GM18508 (cell line): ENCODE measurements at regions not wholly inside any gene's neighbourhood (a gene's known extent, or its start where the extent isn't known, plus 50 kb on each side); places are given as distances from the start of the nearest gene placed in this dataset.

ENCODE experiments used
- ATAC-seq: cut with Tn5 transposase; IDR thresholded peaks from one replicate; pipeline ENCODE4 v1.9.1; 2021; ENCODE audit warnings: moderate number of reproducible peaks; ENCODE audit not compliant: insufficient read depth, unreplicated experiment

DNA sequence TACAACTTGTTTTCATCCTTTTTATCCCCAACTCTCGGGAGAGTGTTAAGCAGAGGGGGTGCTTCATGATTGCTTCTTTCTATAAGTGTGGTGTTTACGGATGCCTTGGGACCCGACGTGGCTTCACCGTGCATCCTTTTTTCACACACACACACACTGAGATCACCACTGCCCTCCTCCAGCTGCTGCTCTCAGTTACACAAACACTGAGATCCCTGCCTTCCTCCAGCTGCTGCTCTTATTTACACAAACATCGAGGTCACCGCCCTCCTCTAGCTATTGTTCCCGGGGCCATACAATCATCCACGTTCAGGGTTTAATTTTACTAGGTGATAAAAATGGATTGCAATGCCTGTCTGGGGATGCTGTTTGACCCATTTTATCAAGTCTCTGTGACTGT is 155.4 kb upstream of the FAM9B start:
- ATAC-seq: no peak

DNA sequence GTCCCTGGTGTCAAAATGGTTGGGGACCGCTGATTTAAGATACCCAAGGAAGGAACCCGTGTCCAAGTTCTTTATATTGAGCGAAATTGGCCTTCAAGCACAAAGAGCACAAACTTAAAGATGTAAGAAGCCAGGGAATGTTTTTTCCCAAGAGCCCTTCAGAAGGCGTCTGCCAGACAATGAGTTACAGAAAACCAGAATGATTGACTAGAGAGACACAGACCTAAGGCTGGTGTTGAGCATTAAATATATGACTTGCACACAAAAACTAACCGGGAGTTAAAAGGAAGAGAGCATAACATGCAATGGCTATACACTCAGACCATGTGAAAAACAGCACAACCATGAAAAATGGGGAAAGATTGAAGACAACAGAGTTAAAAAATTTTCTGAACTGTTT is 157.5 kb upstream of the FAM9B start:
- ATAC-seq: no peak

DNA sequence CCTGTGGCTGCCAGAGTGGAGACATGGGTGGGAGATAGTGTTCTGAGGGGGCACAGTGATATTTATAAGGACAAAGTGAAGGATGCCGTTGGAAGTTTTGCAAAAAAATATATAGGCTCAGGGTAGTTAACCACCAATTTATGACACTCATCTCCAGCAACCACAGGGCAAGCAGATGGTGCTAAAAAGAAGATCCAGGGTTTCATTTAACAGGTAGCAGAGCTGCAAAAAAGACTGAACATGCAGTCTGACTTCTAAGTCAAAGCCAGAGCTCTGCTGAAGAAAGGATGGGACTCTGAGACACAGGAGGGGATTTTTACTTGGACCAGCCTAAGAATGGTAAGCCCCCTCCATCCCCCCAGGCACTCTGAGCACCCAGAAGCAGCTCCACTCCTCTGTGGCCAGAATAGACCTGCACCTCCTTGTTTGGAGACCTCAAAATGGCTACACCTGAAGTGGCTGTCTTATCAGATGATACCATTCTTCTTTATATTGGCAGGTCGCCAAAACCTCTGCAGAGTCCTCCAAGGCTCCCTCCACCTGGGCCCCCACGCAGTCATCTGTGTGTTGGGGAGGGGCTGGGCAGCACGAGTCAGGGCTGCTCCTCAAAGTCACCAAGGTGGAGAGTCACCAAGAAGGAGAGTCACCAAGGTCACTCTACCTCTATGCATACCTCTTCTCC is 161.4 kb upstream of the FAM9B start:
- no peak for ATAC-seq

DNA sequence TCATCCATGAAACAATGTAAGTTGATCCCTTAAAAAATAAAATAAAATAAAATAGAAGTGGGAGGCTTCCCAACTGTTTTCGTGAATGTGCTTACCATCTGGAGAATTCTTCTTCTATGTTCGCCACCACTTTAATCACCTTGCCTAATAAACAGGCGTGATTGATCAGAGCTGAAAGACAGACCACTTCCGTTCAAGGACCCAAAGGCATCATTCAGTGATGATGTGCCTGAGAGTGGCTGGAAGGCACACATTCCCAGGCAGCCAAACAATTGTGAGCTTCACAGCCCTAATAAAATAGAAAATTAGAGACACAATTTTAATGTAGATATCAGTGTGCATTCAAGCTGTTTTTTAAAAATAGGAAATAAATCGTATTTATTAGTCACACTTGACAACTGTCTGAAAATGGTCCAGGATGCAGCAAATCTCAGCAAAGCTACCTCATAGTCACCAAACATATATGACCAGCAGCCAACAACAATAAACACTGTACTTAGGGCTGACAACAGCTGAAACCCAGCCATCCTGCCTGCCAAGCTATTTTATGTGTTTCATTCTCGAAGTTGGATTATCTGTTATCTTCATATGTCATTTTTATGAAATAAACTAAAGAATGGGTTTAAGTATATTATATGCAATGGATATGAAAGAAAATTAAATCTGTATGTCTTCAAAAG is 163.2 kb upstream of the FAM9B start:
- ATAC-seq: no peak

DNA sequence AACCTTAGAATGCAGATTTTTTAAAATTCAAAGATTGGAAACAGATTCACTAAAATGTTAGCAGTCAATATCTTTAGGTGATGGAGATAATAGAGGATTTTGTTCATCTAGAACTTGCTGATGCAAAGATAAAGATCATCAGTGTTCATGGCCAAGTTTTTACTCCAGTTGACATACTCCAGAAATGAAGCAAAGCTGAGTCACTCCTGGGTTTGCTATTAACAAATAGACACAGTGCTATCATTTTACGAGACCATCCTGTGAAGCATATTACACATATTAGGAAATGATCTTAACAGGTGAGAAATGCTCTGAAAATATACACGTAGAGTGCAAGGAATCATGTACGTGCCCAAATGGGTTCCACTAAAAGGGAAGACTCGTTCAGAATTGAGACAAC is 170.6 kb upstream of the FAM9B start:
- no peak for ATAC-seq

DNA sequence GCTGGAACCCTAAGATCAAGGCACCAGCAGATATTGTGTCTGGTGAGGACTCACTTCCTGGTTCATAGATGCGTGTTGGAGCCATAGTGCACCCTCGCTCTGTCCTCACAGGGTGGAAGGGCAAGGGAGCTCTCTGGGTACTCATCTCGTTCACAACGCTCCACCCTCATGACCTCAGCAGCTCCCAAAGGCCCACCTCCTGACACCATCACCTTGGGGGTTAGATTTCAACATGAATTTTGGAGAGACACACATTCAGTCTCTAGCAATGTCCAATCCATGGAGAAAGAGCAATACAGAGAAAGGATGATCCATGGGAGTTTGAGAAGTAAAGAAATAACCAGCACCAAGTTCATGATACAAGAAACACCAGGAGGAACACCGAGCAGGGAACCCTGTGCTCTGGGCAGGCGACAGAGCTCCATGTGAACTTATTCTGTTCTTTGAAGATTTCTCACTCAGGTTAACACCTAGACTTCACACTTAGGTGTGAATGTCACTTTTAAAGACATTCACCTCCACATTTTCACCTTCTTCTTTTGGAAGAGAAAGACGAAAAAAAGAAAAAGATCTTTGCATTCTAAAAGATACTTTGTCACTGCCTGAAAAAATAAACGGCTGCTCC is 171.8 kb upstream of the FAM9B start:
- ATAC-seq: no peak

DNA sequence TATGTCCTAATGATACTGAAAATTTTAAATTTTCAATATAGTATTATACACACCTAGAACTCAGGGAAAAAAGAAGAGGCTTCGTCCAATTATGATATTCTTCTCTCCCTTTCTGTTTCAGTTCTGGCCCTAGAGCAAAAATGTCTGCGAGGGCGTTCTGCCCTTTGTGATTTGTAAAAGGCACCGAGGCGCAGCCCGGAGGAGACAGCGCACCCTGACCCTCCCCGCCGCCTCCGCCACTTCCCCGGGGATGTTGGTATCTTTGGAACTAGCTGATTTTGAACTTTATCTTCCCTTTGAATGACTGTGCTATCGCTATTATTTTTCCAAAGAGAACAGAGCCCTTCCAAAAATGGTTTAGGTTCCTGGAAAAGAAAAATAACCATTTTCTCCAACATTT is 173.2 kb upstream of the FAM9B start:
- ATAC-seq: no peak

DNA sequence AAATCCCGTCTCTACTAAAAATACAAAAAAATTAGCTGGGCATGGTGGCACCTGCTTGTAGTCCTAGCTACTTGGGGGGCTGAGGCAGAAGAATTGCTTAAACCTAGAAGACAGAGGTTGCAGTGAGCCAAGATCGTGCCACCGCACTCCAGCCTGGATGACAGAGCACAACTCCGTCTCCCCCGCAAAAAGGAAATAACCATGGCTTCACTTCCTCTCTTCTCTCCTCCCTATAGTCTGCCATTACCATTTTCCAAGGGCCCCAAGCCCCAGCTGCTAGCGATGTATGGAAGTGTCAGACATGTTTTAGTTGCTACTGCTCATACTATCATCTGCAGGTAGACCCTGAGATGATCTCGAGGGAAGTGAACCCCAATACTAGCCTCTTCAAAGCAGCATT is 177.3 kb upstream of the FAM9B start:
- no peak for ATAC-seq

DNA sequence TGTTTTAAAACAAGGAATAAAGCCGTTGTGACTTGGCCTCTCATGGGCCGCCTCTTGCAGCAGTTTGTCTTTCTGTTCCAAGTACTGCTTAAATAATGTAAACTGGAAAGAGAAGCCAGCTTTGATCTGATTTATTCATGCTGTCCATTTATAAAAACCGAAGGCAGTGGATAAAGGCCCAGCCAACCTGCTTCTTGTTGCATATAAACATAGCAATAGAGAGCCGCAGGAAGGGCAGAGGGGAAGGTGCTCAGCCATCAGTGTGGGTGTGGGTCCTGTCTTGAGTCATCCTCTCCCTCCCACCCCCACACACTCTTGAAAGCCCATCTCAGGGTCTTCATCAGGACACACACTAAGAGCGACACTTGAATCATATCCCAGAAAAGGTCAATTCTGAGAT is 187.9 kb upstream of the FAM9B start:
- no peak for ATAC-seq

DNA sequence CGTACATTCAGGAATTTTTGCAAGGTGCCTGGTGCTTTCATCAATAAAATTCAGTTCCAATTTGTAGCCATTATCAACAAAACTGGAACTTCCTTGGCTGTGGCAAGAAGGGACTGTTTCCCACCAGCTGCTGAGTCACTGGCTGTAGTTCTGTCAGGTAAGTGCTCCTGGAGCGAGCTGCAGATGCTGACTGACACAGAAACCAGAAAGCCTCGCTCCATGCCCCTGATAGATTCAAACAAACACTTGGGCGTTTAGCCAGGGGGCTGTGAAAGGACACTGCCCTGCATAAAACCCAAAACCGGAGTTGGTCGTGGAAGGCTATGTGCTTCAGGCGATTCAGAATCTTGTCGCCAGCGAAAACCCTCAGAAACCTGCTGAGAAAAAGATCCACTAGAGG is 188.4 kb upstream of the FAM9B start:
- no peak for ATAC-seq

DNA sequence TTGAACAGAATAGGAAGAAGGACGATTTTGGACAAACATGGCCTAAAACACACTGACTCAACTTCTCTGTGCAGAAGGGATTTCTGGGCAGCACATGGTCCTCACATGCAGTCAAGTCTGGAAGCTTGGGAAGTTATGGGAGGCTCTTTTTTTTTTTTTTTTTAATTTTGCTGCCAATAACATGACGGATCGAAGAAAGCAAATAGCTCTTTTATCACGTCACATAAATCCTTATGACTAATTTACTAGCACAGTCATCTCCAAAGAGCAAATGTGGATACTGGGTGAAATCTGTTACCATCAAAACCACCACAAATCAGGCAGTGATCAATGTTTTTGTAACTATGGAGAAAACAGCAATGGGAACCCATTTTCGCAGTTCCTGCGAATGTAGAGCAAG is 193.3 kb upstream of the FAM9B start:
- no peak for ATAC-seq

DNA sequence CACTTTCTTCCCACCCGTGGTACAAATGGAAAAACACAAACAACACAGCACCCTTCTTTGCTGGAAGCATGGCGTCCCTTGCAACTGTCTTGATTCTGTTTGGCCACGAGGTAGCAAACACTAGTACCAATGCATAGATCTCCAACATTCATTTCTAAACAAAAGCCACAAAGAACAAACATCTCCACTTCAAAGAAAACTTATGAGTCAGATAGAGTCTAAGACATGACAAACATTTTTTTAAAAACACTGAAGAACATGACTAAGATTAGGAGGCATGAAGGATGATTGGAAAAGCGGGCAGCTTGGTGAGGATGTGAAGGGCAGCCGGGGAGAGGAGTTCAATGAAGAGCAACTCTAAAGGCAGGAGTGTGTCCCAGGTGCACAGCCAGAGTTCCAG is 197.6 kb upstream of the FAM9B start:
- ATAC-seq: no peak

DNA sequence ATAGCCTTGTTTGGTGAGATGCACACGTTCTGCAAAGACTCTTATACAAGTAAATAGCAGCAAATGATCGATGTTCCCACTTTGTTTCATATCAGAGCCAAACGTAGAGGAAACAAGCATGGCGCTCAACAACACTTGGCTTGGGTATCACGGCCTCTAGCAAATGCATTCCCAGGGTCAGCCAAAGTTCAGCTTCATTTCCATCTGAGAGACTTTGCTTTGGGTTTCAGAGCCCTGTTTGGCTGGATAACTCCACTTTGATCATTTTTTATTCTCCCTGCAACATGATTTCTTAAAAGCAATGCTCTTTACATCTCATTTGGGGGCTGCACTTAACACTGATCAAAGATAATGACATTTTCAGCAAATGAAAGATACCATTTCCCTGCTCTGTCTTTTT is 199.2 kb upstream of the FAM9B start:
- no peak for ATAC-seq

DNA sequence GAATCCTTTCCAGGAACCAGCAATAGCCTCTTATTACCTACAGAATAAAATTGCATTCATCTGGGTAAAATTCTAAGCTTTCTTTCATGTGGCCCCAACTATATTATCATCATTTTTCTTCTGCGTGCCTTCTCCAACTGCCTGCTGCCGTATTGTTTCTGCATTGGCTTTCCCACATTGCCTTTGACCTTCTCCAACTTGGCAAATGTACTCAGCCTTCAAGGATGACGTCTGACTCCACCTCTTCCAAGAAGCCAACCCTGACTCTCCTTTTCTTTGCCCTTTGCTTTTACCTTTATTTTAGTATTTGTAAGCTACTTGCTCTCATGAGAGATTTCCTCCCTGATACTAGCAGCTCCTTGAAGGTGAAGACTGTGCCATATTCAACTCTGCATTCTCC is 200.4 kb upstream of the FAM9B start:
- ATAC-seq: no peak

DNA sequence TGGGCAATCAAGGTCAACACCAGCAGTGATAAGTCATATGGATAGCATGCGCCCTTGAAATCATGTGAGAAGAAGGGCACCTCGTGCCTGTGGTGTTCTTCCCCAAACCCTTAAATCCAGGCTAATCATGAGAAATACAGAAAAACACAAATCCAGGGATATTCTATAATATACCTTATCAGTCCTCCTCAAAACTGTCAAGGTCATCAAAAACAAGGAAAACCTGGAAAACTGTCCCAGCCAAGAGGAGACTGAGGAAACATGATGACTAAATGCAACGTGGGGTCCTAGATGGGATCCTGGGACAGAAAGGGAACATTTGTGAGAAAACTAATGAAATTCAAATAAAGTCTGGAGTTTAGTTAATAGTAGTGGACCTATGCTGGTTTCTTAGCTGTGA is 201.8 kb upstream of the FAM9B start:
- ATAC-seq: no peak

DNA sequence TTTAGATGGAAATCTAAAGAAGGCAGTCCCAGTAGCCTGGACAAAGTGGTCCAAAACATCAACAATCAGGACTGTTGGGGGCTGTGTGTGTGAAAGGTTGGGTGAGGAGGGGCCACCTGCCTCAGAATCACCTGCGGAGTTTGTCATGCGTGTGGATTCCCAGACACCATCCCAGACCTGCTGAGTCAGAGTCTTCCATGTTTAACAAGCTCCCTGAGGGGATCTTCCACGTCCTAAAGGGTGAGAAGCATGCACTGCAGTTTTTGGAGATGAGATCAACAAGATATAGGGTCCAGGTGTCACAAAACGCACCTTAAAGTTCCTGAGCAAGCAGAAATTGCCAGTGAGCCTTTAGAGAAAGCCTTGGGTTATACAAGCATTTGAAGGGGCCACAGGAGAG is 207.0 kb upstream of the FAM9B start:
- ATAC-seq: no peak

DNA sequence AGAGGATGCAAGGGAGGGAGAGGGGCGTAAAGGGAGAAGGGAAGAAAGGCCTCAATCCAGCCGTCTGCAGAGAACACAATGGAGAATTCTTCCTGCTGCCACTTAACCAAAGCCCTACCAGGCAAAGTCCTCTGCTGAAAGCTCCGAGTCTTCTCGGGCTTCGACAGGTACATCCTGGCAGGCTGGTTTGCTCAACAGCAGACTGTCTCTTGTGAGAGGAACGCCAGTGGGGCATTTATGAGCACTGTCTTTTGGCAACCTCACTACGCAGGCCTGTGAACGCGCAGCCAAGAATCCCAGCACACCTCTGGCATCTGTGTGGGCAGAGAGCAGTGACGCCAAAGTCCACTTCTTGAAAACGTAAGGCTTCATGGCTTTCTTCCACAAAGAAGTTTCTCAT is 207.5 kb upstream of the FAM9B start:
- no peak for ATAC-seq

DNA sequence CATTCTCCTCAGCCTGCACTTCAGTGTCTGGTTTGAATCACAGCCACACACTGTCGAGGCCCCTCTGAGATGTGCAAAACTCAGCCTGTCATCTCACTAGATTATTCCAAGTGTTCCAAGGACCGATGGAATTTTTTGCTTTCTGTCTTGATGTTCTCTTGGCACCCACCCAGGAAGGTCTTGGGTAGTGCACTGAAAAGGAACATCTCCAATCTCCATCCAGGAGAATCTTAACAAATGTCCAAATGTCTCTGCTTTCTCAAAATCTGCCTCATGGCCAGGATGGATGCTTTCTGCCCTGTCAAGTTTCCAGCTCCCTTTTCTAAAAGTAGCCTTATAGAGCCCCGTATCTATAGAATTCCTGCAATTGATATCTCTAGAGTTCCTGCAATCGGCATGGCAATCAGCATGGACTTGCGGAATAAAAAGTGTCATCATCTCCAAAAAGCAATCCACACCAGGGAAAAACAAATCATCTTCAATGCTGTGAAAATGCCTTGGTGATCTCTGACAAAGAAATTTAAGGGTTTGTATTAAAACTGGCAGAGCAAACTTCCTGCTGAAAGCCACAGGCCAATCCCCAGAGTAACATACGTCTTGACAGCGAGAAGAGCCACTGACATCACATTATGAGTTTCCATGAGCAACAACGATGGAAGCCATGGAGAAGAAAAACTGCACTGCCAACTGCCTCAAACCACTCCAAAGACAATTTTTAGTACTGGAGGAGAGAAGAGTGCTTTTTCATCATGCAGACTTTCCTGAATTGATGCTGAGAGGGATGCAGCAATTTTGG is 215.3 kb upstream of the FAM9B start:
- ATAC-seq: no peak

DNA sequence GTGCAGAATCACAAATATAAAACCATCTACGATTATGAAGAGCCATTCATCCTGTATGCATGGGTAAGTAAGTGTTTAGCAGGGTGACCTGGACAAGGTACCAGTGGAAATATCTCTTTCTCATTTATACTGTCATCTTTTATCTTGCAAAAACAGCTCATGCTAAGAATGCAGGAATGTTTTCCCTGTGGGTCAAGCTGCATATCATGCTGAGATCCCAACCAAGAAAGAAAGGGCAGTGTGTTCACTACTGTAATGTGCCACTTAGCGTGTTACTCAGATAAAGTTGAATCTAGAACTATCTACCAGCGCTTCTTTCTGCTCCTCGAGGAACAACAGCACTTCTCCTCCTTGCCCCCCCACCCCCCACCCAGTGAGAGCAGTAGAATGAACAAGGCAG is 212.7 kb upstream of the TBL1X start:
- ATAC-seq: no peak

DNA sequence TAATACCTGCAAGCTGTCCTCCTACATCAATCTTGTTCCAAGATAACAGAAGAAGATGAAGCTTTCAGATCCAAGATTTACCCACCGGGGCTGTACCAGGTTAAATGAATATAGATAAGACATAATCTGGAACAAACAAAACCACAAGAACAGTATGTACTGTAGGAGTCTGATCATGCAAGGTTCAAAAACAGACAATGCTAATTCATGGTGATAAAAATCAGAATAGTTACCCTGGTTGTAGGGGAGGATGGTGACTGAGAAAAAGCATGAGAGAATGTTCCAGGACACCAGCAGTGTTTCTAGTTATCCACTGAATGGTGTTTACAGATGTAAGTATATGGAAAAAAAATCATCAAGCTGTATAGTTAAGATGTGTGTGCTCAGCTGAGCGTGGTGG is 211.6 kb upstream of the TBL1X start:
- ATAC-seq: no peak

DNA sequence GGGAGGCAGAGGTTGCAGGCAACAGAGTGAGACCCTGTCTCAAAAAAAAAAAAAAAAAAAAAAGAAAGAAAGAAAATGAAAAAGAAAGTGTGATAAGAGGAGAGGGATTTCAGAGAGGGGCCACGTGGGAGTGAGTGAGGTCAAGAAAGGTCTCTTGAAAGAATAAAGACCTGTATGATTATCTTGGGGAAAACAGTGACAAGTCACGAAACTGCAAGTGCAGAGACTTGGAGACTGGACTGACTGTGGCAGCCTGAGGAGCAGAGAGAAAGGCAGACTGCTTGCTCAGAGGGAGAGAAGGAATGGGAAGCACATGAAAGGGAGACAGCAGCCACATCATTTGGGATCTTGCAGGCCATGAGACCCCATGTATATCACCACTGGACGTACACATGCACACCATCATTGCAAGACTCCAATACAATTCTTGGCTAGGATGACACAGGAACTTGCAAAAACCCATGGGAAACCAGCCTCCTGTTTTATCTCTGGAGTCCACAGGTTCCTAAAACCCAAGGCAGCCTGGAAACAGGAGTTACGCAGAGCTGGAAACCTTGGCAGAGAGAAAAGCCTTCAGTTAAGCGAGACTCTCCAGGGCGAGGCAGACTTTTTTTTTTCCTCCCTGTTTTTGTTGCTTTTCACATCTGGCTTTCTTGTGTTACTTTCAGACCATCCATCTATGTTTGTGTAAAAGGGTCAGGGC is 207.0 kb upstream of the TBL1X start:
- ATAC-seq: no peak
